ENCODE measurements at regions not wholly inside any gene's neighbourhood (a gene's known extent, or its start where the extent isn't known, plus 50 kb on each side); places are given as distances from the start of the nearest gene placed in this dataset.
A peak's percentile ranks its signal among the peaks of the same experiment; 100 is the strongest.

DNA sequence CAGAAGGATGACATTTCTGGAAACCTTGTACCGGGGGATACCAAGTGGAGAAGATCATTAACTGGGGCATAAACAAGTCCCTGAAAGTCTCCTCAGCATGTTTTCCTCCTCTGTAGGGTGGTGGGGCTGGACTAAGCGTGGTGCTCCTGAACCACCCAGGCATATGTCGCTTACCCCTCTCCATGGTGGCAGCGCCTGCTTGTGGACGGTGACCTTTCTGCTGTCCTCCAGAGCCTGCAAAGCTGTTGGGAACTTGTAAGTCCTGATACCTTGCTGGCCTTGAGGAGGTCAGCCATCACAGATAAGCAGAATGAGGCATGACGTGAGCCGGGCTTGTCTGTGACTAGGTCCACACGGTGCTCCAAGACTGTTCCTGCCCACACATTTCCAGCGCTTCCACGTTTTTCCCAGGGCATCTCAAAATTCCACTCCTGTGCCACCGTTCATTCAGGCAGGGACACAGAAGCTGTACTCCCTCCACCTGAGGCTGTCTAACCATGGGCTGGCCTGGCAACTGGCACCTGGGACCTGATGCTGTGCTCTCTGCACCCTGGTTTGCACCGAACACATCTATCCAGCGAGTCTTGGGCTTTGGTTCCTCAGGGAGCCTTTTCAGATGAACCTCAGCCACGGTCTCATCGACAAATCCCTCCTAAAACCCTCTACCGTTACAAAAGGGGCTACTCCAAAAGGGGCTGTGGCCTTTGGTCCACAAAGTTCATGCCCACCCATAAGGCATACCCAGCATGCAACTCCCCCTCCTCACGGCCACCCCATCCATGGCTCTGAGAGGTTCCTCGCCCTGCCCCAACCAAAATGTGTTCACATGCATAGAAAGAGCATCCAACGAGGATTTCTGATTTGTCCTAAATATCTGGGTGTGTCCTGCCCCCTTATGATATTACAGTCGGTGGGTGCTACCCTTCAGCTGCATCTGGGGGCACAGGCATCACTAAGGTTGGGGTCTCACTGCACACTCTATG is 199.6 kb upstream of the DIO3 start:
- no peak for ATAC-seq
- peaks cover 20% of the 10 kb centered on the region for H3K4me1 ChIP-seq
- intact Hi-C loops (cut with DNase I) = no loop called here
- H3K9me3 ChIP-seq = no peaks in the 10 kb centered on the region
- H3K27me3 ChIP-seq = no peaks in the 10 kb centered on the region
- TF ChIP-seq, protein P1, sequence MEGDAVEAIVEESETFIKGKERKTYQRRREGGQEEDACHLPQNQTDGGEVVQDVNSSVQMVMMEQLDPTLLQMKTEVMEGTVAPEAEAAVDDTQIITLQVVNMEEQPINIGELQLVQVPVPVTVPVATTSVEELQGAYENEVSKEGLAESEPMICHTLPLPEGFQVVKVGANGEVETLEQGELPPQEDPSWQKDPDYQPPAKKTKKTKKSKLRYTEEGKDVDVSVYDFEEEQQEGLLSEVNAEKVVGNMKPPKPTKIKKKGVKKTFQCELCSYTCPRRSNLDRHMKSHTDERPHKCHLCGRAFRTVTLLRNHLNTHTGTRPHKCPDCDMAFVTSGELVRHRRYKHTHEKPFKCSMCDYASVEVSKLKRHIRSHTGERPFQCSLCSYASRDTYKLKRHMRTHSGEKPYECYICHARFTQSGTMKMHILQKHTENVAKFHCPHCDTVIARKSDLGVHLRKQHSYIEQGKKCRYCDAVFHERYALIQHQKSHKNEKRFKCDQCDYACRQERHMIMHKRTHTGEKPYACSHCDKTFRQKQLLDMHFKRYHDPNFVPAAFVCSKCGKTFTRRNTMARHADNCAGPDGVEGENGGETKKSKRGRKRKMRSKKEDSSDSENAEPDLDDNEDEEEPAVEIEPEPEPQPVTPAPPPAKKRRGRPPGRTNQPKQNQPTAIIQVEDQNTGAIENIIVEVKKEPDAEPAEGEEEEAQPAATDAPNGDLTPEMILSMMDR (IDR thresholded peaks at IDR 0.05) = no peak
- no peaks in the 10 kb centered on the region for H3K36me3 ChIP-seq
- no peak overlapping the region for H3K4me3 ChIP-seq
- peak overlapping the region; percentile 73 for H3K27ac ChIP-seq
- DNase-seq = no peak

DNA sequence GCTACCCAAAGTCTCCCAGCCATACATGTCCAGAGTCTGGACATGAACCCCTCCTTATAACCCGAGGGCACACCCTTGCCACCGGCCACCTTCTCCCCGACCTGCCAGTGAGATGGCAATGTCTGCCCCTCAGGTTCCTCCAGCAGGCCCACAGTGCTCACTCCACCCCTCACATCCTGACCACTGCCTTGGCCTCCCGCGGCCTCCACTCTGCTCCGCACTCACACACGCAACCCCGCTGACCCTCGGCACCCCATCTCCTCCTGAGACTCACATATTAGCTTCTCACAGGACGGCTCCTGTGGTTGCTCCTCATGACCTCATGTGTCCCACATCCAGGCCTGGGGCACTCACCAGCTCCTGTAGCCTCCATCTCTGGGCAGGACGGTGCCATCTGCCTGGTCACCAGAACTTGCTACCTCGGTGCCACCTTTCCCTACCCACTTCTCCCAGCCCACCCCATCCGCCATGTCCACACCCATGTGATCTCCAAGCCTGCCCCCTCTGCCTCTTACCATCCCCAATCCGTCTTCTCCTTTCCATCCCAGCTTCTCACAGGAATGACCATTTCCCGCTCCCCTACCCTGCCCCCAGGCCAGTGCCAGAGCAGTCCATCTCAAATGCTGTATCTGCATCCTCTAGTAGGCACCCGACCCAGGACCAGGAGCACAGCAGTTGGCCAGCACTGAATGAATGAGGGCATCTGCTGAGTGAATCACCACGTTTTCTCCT is 198.6 kb upstream of the DIO3 start:
- no peak overlapping the region for H3K27ac ChIP-seq
- no peaks in the 10 kb centered on the region for H3K36me3 ChIP-seq
- no peak for ATAC-seq
- no peaks in the 10 kb centered on the region for H3K9me3 ChIP-seq
- intact Hi-C loops (cut with DNase I) = no loop called here
- H3K4me3 ChIP-seq = no peak overlapping the region
- H3K27me3 ChIP-seq = no peaks in the 10 kb centered on the region
- H3K4me1 ChIP-seq = peaks cover 20% of the 10 kb centered on the region
- TF ChIP-seq, protein P1 (IDR thresholded peaks at IDR 0.05) = no peak
- no peak for DNase-seq

DNA sequence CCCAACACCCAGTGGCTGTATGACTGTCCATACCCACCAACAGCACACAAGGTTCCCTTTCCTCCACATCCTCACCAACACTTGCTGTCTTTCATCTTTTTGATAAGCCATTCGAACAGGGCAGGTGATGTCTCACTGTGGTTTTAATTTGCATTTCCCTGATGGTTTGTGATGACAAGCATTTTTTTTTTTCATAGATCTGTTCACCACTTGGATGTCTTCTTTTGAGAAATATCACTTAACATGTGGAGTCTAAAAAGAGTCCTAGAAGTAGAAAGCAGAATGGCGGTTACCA is 198.1 kb upstream of the DIO3 start:
- H3K4me1 ChIP-seq = peaks cover 20% of the 10 kb centered on the region
- no peaks in the 10 kb centered on the region for H3K36me3 ChIP-seq
- peak overlapping the region; percentile 72 for H3K27ac ChIP-seq
- no peaks in the 10 kb centered on the region for H3K27me3 ChIP-seq
- DNase-seq (no peak), ATAC-seq (no peak)
- TF ChIP-seq, protein P1 (IDR thresholded peaks at IDR 0.05) = no peak
- H3K4me3 ChIP-seq = no peak overlapping the region
- intact Hi-C loops (cut with DNase I) = no loop called here
- H3K9me3 ChIP-seq = no peaks in the 10 kb centered on the region

DNA sequence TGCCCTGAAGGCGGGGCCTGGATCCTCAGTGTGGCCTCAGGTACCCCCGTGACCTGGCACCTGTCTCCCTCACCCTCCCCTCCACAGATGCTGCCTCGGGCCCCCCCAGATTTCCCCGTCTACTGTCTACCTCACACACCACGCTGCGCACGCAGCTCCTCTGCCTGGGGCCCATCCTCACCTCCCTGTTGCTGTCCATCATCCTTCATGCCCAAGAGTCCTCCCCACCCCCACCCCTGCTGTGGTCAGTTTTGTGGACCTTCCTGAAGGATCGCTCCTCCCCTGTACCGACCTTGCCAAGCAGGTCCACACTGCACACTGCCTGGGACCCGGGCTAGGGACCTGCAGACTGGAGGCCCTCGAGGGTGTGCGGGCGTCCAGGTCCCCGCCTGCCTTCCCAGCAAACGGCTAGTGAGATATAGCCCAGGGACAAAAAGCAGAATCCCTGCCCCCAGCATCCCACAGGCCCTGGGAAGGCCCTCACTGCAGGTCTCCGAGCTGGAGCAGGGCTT is 197.4 kb upstream of the DIO3 start:
- H3K36me3 ChIP-seq = no peaks in the 10 kb centered on the region
- H3K27ac ChIP-seq = peak overlapping the region; percentile 72
- no peak for ATAC-seq
- DNase-seq = no peak
- H3K9me3 ChIP-seq = no peaks in the 10 kb centered on the region
- no peaks in the 10 kb centered on the region for H3K27me3 ChIP-seq
- TF ChIP-seq, protein P1 (IDR thresholded peaks at IDR 0.05) = no peak
- intact Hi-C loops (cut with DNase I) = no loop called here
- peaks cover 20% of the 10 kb centered on the region for H3K4me1 ChIP-seq
- no peak overlapping the region for H3K4me3 ChIP-seq

DNA sequence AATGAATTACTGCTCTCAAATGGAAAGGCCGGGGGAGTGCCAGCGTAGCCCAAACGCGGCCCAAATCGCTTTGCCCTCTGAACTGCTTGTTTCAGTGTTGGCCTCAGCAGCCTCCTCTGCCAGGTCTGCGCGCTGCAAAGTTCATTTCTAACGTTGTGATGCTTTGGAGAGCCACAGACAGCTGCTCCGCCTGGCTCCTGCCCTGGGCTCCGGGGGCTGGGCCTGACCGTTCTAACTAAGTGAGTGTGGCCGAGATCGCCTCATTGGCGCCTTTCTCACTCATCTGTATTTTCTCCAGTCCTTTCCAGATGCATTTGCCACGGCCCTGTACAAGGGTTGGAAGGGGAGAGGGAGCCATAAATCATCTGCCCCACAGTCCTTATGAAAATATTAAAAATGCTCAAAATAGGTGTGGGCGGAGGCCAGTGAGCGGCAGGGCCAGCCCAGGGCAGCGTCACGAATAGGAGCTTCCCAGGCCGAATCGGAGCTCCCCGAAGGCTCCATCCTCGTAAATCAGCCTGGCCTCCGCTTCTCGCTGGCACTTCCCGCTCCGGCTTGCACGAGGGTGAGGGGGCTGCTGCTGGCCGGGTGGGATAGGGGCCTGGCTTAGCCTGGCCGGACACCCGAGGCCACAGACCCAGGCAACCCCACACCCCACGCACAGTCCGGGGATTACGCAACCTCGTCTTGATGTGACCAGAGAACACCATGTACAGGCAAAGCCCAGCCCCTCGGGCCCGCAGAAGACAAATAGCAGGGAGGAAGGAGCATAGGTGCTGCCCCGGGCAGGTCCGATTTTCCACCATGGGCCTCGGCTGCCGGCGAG is 196.6 kb upstream of the DIO3 start:
- no peaks in the 10 kb centered on the region for H3K27me3 ChIP-seq
- H3K4me1 ChIP-seq = peaks cover 18% of the 10 kb centered on the region
- no peak for DNase-seq
- ATAC-seq = peak; percentile 36
- H3K9me3 ChIP-seq = no peaks in the 10 kb centered on the region
- no peaks in the 10 kb centered on the region for H3K36me3 ChIP-seq
- no peak overlapping the region for H3K4me3 ChIP-seq
- intact Hi-C loops (cut with DNase I) = no loop called here
- TF ChIP-seq, protein P1 (IDR thresholded peaks at IDR 0.05) = no peak
- H3K27ac ChIP-seq = peak overlapping the region; percentile 72

Measured in upper lobe of right lung (tissue), 1 donor.